Fibroblast of upper back skin (primary cell): ENCODE measurements at regions not wholly inside any gene's neighbourhood (a gene's known extent, or its start where the extent isn't known, plus 50 kb on each side); places are given as distances from the start of the nearest gene placed in this dataset.
"Not testable (repeated sequence)": the region's sequence is repeated elsewhere in the genome, so short reads cannot be mapped to it uniquely, and the experiment has no call there.

Source experiments
- DNase-seq: peaks from one replicate; pipeline ENCODE4 v3.0.0-alpha.2; 2013

- DNase-seq: peak; percentile 72
Observed at GRCh38 chr1:121573881-121574504, 389.2 kb downstream of the SRGAP2C start.

DNA sequence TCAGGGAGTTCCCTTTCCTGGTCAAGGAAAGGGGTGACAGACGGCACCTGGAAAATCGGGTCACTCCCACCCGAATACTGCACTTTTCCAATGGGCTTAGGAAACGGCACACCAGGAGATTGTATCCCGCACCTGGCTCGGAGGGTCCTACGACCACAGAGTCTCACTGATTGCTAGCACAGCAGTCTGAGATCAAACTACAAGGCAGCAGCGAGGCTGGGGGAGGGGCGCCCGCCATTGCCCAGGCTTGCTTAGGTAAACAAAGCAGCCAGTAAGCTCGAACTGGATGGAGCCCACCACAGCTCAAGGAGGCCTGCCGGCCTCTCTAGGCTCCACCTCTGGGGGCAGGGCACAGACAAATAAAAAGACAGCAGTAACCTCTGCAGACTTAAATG is 389.7 kb downstream of the SRGAP2C start:
- DNase-seq: not testable (repeated sequence)

- DNase-seq: not testable (repeated sequence)
Observed at GRCh38 chr1:121582898-121583297, 398.1 kb downstream of the SRGAP2C start.

DNA sequence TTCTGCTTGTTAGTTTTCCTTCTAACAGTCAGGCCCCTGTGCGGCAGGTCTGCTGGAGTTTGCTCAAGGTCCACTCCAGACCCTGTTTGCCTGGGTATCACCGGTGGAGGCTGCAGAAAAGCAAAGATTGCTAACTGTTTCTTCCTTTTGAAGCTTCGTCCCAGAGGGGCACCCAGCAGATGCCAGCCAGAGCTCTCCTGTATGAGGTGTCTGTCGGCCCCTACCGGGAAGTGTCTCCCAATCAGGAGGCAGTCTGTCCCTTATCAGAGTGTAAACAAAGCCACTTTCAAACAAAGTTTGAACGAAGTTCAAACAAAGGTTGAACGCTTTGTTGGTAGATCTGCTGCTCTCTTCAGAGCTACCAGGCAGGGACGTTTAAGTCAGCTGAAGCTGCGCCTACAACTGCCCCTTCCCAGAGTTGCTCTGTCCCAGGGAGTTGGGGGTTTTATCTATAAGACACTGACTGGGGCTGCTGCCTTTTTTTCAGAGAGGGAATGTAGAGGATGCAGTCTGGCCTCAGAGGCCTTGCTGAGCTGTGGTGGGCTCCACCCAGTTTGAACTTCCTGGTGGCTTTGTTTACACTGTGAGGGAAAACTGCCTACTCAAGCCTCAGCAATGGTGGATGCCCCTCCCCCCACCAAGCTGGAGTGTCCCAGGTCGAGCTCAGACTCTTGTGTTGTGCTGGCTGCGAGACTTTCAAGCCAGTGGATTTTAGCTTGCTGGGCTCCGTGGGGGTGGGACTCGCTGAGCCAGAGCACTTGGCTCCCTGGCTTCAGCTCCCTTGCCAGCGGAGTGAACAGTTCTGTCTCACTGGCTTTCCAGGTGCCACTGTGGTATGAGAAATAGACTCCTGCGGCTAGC is 401.8 kb downstream of the SRGAP2C start:
- no peak for DNase-seq

GRCh38 chr1:121587230-121587569 is 402.4 kb downstream of the SRGAP2C start:
- no peak for DNase-seq

DNA sequence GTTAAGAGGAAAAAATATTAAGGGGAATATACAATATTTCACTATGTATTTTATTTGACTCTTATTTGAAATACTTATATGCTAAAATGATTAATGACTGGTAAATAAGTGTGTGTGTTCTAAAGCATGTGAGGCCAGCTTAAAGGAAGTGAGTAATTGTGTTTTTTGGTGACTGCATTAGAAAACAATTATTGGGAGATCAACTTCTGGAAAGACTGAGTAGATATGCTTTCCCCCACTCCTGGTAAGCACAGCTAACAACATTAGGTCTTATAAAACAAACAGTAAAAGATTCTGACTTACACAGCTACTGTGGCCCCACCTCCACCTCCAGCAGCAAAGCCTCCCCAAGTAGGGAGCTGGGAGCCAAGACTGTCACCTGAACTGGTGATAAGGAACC is 403.0 kb downstream of the SRGAP2C start:
- DNase-seq: no peak

DNA sequence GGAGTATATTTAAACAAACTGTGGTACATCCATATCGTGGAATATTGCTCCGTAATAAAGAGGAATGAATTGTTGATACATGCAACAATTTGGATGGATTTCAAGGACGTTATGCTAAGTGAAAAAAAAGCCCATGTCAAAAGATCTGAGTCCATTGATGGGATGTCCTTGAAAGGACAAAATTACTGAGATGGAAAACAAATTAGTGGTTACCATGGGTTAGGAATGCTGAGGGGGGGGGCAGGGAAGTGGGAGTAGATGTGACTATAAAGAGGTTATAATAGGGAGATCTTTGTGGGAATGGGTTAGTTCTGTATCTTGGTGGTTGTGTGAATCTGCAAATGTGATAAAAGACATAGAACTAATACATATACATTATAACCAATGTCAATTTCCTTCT is 409.3 kb downstream of the SRGAP2C start:
- DNase-seq: no peak

GRCh38 chr1:121595089-121595488 is 410.3 kb downstream of the SRGAP2C start:
- no peak for DNase-seq

DNA sequence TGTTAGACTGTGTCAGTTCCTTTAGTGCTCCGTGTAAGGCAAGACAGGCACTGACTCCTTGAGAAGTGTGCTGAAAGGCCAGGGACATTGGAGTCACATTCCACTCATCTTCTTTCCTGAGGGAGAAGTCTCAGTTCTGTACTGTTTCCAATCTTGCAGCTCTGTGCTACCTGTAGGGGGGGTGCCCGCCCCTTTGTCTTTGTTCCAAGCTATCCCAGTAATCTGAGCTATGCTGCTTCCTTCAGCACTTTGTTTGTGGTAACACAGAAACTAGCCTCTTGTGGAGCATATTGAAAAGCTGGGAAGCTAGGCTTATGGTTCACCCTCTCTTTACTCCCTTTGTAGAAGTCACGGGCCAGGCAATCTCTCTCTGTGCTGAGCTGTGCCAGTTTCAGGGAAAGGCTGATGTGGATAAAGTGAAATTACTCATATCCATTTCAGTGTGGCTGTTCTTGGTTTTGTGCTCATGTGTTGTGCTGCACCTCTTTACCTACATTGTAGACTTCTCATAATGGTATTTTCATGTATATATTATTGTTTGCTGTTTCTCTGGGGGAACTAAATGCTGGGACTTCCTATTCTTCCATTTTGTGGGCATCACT is 420.2 kb downstream of the SRGAP2C start:
- not testable (repeated sequence) for DNase-seq

GRCh38 chr1:121607499-121607898 is 422.7 kb downstream of the SRGAP2C start:
- DNase-seq: not testable (repeated sequence)
